GM19023 (cell line): ENCODE measurements at regions not wholly inside any gene's neighbourhood (a gene's known extent, or its start where the extent isn't known, plus 50 kb on each side); places are given as distances from the start of the nearest gene placed in this dataset.

ENCODE experiments used
- ATAC-seq: cut with Tn5 transposase; IDR thresholded peaks from one replicate; pipeline ENCODE4 v1.9.1; 2021; ENCODE audit warnings: mild to moderate bottlenecking, moderate library complexity; ENCODE audit not compliant: unreplicated experiment

DNA sequence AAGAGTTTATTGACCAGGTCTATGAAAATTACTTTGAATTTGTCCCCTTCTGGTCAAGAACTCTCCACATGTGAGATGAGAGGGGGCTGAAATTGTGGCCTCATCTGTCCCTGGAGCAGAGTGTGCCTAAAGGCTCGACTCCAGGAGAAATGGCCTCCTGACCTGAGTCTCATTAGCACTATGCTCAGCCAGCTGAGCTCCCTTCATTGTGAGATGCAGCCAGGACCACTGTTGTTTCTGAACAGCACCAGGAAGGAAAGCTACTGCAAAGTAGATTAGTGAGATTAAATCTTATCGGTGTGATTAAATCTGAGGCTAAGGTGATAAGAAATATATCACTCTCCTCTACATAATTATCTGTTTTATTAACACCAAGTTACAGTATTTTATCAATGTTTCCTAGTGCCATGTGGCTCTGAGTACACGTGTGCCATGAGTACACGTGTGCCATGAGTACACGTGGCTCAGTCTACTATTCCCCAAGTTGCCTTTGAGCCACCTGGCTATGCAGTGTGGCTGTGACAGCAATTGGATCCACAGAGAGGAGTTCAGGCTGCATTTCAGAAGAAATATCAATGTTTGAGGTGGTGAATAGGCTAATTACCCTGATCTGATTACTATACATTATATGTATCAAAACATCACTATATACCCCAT is 126.9 kb downstream of the IPMK start:
- ATAC-seq, result no peak

GRCh38 chr10:58140054-58140453 is 127.6 kb downstream of the IPMK start:
- no peak for ATAC-seq

- ATAC-seq, result no peak
These were observed 129.9 kb downstream of the IPMK start for GRCh38 chr10:58137813-58138212.

DNA sequence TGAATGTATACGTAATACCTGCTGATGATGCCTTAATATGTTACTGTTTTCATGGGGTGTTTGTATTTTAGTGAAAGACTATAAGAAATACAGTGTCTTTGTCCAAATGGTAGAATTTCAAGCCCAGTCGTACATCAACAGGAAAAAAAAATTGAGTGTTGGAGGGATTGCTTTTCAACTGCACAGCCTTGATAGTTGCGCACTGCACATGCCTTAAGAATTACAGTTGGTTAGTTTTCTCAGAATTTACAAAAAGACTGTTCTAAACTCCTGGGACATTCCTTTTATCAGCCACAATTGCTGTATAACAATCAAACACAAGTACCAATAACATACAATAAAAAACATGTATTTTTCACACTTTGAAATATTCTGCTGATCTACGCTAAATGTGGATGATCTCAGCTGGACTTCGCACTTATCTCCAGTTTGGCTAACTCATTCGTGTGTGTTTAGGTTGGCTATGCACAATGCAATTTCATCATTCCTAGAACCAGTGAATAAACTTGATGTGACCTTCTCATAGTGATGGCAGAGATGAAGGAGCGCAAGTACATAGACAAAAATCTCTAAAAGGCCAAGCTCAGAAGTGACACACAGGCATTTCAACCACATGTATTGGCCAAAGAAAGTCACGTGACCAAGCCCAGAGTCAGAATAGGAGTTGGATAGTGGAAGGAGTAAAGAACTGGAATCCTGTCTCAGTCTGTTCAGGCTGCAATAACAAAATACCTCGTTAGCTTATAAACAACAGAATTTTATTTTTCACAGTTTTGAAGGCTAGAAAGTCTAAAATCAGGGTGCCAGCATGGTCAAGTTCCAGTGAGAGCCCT is 152.3 kb downstream of the IPMK start:
- no peak for ATAC-seq

DNA sequence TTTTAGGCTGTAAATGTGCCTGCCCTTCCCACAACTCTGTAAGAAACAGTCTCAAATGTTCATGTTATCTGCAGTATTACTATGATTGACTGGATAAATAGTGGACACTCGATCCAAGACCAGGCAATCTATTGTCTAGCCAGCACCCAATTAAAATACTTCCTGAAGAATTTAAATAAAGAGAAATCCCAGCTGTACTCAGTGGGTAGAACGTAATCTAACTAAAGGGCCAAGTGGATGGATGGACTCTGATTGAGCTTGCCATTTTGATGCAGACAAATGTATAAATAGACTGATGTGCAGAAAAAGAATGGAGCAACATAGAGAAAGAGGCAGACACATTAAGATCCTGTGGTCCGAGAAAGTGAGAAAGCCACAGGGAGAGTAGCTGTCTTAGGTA is 158.0 kb downstream of the IPMK start:
- ATAC-seq, result no peak

DNA sequence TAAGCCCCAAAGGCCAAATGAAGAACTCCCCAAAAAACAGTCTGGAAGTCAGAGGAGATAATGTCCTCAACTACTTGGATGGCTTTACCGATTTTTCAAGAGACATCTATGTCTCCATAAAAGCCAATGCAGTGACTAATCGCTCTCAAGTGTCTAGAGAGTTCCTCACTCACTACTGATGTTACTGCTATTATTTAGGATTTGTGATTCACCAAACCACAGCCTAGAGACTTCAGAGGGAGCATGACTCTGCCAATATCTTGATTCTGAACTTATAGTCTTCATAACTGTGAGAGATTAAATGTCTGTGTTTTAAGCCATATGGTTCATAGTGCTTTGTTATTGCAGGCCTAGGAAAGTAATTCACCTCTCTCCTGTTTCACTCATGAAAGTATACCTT is 160.2 kb downstream of the IPMK start:
- ATAC-seq, result no peak

- ATAC-seq, result no peak
These were observed 161.3 kb downstream of the IPMK start for GRCh38 chr10:58106211-58107035.

DNA sequence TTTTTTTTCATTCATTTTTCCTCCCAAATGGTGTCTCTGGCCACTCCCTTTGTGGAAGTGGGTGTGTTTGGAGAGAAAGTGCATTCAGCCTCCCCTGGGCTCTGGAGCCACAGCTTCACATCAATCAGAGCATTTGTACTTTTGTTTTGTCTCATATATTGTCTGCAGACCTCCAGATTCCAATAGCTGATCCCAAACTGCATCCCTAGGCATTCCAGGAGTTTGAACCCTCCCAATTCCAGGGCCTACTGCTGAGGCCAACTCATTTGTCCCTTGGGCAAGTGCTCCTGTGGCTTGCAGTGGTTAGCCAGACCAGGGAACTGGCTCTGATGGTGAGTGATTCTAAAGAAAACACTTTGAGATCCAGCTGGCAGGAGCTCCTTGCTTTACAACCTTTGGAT is 163.3 kb downstream of the IPMK start:
- no peak for ATAC-seq

GRCh38 chr10:58102897-58103296 is 164.8 kb downstream of the IPMK start:
- no peak for ATAC-seq

DNA sequence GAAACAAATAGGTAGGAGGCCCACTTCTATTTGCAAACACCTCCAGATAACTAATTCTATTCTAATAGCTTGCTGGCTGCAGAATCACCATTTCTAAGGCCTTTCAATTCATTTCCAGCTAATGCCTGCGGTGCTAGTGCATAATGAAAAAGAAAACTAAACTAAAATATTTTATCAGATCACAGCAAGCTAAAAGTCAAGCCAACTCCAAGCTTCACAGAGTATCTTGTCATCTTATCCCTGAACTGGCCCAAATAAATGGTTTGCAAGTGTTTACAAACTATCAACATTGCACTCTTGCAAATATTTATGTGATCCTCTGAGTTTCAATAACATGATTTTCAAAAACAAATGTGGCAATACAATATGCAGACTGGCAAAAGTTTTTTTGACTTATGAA is 166.0 kb downstream of the IPMK start:
- no peak for ATAC-seq

DNA sequence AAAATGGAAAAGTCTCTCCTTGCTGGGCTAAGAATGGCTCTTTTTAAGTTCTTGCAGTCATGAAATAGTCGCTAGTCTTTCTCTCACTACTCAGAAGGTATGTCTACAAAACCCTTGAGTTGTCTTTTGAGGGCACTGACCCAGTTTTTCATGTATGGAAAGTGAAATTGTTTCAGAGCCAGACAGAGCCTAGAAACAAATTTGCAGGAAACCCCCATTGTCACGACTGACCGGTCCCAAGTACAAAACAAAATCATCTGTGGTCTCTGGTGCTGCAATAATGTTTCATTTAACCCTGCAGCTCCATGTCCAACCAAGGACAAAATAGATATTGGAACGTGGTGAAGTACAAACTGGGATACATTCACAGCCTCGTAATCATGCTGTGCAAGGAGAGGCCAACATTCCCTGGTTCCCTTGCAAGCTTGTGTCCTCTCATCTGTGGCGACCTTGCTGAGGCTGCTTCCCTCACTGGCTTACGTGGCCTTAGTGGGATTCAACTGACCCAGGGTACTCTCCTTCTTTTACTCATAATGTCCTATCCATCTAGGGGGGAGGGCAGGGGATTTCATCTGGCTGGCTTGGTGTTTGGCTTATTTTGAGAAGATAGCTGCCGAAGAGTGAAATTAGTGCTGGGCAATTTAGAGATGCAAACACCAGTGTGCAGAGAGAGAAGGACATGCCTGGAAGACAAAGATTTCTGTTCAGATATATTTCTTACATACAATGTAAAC is 172.5 kb downstream of the IPMK start:
- no peak for ATAC-seq

GRCh38 chr10:58091886-58092285 is 175.8 kb downstream of the IPMK start:
- no peak for ATAC-seq

DNA sequence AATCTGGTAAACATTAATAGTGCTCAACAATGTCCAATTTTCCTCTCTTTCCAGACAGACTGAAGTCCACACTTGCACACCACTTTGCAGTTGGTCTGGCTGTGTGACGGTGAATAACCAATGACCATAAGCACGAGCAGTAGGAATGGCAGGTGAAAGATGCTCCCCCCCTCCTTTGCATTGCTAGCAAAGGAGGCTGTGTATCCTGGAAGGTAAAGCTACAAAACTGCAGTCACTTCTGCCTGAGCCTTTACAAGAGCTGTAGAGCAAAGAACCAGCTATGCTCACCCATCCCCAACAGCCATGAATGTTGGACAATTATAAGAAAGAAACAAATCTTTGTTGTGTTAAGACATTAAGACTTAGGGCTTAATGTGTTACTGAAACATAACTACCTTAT is 178.0 kb downstream of the IPMK start:
- ATAC-seq, result no peak

DNA sequence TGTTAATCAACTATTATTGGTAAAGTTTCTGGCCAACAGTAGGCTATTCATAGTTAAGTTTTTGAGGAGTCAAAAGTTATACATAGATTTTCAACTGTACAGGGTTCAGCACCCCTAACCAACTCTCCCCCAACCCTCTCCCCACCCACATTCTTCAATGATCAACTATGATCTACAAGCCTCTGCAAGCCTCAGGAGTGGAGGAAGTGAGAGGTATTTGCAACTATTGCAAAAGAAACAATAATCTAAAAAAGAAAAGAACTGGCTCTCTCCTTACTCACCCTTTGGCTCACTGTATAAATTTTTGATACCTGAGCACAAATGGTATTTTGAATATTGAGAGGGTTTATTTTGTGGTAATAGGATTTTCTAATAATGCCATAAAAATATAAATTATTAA is 179.8 kb downstream of the IPMK start:
- ATAC-seq, result no peak

- no peak for ATAC-seq
These were observed 180.9 kb downstream of the IPMK start for GRCh38 chr10:58086763-58087150.

- no peak for ATAC-seq
These were observed 181.4 kb downstream of the IPMK start for GRCh38 chr10:58086144-58086762.

DNA sequence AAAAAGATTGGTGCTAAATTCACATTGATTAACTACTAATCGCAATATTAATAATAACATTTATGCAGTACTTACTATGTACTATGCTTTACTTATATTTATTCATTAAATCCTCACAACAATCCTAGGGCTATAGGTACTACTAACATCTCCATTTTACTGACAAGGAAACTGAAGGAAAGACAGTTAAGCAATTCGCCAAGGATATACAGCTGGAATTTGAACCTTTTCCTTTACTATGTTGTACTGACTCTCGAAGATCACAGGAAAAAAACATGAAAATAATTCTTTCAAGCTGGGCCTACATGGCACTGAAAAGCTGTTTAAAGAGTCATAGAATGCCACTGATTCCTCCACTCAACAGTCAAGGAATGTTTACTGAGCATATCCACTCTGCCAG is 185.4 kb downstream of the IPMK start:
- no peak for ATAC-seq

GRCh38 chr10:58081353-58081752 is 186.3 kb downstream of the IPMK start:
- no peak for ATAC-seq

- ATAC-seq, result no peak
These were observed 188.2 kb downstream of the IPMK start for GRCh38 chr10:58079461-58079860.

- ATAC-seq, result no peak
These were observed 195.1 kb downstream of the IPMK start for GRCh38 chr10:58072634-58073033.

GRCh38 chr10:58070956-58071355 is 196.7 kb downstream of the IPMK start:
- ATAC-seq, result no peak
